Islet precursor cell (in vitro differentiated cells): ENCODE measurements at regions not wholly inside any gene's neighbourhood (a gene's known extent, or its start where the extent isn't known, plus 50 kb on each side); places are given as distances from the start of the nearest gene placed in this dataset.

Experiments used
- DNase-seq: peaks from one replicate; pipeline ENCODE4 v3.0.0-alpha.2; 2018

DNA sequence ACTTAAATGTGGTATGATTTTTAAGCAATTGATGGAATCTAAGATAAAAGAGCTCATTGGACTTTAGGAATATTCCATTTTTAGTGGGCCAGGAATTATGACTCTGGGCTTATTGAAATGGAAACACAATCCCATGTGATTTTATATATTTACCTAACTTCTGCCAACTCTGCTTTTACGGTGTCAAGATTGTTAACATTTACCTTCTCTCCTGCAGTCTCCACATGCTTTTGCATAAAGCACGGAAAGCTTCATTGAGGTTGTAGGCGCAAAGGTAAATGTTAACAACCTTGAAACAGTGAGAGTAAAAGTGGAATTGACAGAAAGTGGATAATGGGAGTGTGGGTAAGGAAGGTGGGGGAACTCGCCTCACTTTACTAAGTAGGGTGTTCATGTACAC lies 468.1 kb downstream of the PMP22 start:
- DNase-seq = no peak

GRCh38 chr17:14794961-14795360 lies 470.2 kb downstream of the PMP22 start:
- DNase-seq = no peak

DNA sequence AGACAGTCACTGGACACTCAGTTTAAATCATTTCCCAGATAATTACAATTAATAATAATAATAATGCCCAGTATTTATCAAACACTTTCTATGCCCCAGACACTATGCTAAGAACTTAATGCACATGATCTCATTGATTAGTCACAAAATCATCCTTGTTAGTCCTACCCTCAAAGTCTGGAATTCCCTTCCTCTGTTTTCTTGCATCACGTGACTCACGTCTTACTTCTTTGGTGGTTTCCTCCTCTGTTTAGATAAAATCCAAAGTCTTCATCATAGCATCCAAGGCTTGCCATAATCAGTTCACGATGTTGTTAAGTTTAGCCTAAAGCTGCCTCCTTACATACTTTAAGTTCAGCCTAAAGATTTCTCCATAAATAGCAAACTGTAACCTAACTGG lies 471.9 kb downstream of the PMP22 start:
- no peak for DNase-seq

DNA sequence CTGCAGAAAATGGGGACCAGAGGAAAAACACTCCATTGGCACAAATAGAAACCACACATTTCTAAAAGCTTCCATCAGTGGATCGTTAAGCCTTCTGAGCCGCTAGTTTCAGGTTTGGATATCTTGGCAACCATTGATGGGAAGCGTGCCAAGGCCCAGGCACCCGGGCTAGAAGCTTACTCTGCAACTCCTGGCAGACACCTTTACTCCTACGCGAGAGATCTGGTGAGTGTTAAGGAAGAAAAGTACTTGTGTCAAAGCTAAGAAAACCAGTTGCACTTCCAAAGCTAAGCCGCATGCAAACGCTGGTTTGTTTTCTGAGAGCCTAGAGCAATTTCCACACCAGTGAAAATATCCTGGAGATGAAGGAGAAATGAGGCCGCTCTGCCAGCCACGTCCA lies 472.4 kb downstream of the PMP22 start:
- no peak for DNase-seq

DNA sequence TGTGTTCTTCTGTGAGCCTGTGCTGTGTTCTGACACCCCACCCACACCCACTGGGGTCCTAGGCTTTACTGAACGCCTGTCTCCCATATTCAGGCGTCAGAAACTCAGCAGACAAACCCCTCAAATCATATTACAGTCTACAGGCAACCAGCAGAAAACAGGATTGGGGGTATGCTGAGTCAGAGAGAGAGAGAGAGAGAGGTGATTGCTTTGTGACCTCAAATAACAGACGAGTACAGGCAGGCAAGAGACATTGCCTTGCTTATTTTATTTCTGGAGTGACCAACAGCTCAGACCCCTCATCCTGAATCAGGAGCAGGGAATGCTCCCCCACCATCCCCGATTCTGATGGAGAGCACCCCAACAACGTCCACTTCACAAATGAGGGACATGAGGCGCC lies 473.9 kb downstream of the PMP22 start:
- no peak for DNase-seq

DNA sequence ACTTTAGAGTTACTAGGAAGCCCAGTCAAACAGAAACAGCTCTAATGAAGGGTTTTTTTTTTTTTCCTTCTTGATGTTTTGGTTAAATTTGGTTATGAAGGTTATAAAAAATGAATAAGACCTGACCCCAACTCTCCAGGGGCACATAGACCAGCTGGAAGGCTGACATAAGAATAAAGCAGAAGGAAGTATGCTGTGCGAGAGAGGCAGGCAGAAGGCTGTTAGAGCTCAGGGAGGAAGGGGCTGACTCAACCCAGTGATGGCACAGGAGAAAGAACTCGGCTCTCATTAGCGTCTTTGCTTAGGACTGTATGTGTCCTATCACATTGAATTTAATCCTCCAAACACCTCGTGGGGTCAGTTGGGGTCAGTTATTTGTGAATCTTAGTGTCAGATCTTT lies 474.6 kb downstream of the PMP22 start:
- no peak for DNase-seq

- peak; percentile 82 for DNase-seq
Observed at GRCh38 chr17:14784997-14785696, 480.0 kb downstream of the PMP22 start.

GRCh38 chr17:14781123-14781522 lies 480.2 kb downstream of the HS3ST3B1 start:
- no peak for DNase-seq

DNA sequence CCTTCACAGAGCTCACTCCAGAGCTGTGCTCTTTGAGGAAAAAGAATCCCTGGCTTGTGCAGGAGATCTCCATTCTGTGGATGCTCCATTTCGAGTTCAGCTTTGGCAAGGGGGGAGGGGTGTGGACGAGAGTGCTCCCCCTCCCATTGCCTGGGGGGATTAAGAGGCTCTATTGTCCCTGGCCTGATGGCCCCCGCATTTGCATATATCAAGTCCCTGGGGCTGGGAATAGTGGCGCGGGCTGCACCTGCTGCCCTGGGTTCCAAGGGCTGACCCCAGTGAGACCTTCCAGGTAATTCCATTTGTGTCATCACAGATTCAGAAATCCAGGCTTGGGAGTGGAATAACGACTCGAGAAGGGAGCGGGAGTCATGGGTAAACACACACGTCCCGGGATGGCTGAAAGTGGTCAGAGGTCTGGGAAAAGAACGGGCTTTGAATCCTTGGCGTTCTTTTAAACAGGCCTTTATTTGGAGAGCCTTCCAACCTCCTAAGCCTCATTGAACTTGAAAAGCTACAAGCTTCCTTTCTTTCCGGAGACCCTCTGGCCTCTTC lies 479.3 kb downstream of the HS3ST3B1 start:
- no peak for DNase-seq

- no peak for DNase-seq
Observed at GRCh38 chr17:14779241-14779640, 478.4 kb downstream of the HS3ST3B1 start.

DNA sequence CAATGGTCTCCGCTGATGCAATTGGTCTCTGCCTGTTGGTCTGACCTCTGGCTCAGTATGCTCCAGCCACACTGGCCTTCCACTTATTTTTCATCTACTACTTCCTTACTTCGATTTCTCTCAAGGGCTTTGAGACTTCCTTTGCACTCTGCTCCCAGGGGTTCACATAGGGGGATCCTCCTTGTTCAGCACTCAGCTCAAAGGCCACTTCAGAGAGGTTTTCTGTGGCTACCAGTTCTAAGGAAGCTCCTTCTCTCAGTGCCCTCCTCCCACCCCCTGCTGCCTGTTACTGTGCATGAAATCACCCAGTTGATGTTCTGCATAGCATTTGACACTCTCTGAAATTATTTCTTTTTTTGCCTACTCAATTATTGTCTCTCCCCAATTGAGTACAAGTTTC lies 476.4 kb downstream of the HS3ST3B1 start:
- no peak for DNase-seq

DNA sequence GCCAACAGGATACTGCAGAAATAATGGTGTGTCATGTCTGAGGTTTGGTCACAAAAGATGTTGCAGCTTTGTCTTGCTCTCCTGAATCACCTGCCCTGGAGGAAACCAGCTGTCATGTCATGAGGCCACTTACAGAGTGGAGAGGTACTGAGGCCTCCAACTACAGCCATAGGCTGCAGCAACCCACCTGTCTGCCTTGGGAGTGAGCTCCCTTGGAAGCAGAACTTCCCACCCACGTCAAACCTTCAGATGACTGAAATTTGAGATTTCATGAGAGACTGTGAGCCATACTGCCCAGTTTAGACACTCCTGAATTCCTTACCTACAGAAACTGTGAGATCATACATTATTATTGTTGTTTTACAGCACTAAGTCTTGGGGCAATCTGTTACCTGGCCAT lies 475.9 kb downstream of the HS3ST3B1 start:
- no peak for DNase-seq

- DNase-seq = no peak
Observed at GRCh38 chr17:14775731-14776492, 475.0 kb downstream of the HS3ST3B1 start.

- no peak for DNase-seq
Observed at GRCh38 chr17:14774774-14775173, 473.9 kb downstream of the HS3ST3B1 start.

DNA sequence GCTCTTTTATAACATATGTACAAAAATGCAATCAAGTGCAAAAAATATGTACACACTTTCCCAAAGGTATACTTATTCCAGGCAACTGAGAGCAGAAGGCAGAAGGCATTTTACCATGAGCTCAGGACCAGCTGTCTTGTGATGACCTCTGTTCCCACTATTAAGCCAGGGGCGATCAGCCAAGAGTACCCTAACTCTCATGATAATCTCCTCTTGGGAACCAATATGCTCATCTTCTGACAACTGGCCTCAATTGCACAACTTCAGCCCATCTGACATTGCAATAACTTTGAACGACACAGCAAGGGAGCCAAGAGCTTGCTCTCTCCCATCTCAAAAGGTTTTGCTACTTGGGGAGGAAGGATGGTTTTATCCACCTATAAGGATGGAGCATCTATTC lies 471.9 kb downstream of the HS3ST3B1 start:
- DNase-seq = no peak

- DNase-seq = no peak
Observed at GRCh38 chr17:14771543-14771942, 470.7 kb downstream of the HS3ST3B1 start.

GRCh38 chr17:14768923-14769322 lies 468.0 kb downstream of the HS3ST3B1 start:
- no peak for DNase-seq

DNA sequence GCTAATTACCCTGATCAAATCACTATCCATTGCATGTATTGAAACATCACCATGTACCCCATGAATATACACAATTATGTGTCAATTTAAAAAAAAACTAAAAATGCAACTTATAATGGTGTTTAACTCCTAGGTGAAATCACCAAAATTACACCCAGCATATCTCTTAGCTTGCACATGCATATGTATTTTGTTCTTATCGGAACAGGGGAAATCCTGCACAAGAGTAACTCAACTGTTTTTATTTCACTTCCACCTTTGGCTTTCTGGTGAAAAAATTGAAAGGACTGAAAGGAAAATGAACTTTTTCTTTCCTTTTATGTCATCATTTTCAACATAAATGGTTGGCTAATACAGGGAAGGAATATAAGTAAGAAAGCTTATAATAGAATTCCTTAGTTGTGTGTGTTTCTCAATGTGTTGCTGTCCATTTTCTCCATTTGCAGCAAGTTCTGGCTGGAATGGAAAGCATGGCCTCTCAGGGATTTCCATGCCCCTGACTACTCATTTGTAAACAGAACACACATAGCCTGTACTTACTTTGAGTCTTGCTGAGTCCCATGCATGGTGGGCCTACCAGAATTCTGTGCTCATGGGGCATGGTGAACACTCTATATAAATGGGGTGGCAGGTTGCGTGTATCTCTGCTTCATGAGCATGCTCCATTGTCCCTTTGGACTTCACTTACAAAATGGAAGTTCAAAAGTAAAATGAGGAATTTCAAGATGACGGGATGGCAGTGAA lies 462.0 kb downstream of the HS3ST3B1 start:
- DNase-seq = no peak

DNA sequence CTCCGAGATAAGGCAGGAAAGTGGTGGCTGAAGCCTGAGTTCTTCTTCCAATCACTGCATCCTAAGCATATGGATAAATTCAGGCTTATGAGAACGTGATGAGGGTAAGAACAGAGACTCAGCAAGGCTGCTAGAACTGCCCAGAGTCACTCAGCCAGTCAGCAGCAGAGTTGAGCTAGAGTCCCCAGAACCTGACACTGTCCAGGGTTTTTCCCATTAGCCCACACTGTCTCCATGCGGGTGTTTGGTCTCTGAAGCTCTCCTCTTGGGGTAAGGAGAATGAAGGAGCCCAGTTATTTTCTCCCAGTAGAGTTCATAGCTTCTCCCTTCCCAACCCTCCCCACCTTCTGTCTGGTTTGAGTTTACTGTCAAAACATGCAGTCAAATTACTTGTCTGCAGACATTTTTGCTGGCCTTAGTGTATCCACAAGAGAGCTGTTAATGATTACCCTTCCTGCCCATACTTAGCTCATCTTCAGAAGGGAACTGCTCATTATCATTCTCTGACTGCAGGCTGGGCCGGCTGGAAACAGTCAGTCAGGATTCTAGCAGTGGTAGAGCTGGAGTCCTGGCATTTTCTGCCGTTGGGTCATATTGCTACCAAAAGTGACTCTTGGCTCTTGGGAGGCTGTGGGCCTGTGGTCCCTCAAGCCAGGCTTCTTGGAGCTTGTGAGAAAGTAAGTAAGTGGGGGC lies 460.0 kb downstream of the HS3ST3B1 start:
- DNase-seq = peak; percentile 94

GRCh38 chr17:14760212-14760611 lies 459.3 kb downstream of the HS3ST3B1 start:
- peak; percentile 51 for DNase-seq

- DNase-seq = no peak
Observed at GRCh38 chr17:14759325-14759724, 458.4 kb downstream of the HS3ST3B1 start.

DNA sequence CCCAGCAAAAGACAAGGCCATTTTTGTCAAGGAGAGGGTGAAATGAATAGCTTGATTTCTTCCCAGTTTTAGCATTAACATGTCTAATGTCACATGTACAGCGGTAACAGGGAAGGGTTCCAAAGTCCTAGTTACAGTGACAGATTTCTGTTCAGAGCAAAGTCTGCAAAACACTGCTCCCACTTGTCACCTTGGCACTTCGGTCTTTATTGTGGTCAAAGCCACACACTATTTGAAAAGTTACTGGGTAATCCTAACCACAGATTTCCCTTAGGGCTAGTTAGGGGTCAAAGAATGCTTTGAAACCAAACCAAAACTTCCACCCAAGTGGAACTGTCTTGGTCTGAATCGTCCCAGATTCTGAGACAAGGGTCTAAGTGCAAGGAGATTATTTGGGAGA lies 455.6 kb downstream of the HS3ST3B1 start:
- DNase-seq = no peak

DNA sequence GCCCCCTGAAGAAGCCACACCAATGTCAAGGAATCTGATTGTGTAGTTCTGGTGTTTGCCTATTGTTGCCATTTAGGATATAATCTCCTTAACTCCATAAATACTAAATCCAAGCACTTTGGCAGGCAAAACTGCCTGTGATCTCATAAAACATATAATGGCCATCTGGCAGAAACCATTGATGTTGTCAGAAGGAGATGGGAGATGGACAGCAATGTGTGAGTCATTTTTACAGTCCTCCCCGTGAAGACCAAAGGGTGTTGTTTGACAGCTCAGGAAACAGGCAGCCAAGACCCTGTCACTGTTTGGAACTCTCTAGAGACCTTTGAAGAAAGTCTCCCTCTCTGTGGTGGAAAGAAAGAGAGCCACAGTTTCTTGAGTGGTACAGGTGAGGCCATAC lies 454.1 kb downstream of the HS3ST3B1 start:
- no peak for DNase-seq
